ENCODE measurements at regions not wholly inside any gene's neighbourhood (a gene's known extent, or its start where the extent isn't known, plus 50 kb on each side); places are given as distances from the start of the nearest gene placed in this dataset.
A peak's percentile ranks its signal among the peaks of the same experiment; 100 is the strongest.

- Histone ChIP-seq H3K36me3 (ENCODE audit: control insufficient read depth, insufficient read depth, low read length) (no peaks in the 10 kb centered on the region), H3K4me3 (ENCODE audit: low read length) (no peak overlapping the region), H3K27me3 (ENCODE audit: control insufficient read depth, insufficient read depth, low read length, poor library complexity, severe bottlenecking) (no peaks in the 10 kb centered on the region), H3K9ac (ENCODE audit: extremely low read depth, low read length, poor library complexity, severe bottlenecking) (no peak overlapping the region), H3K4me1 (ENCODE audit: control insufficient read depth, insufficient read depth, low read length) (no peaks in the 10 kb centered on the region), H3K27ac (ENCODE audit: low read depth, low read length) (no peak overlapping the region), H3K9me3 (ENCODE audit: control insufficient read depth, low read length) (peaks cover 11% of the 10 kb centered on the region)
- no peaks in the 10 kb centered on the region for H3K27me3 Mint-ChIP-seq (ENCODE audit: insufficient read depth)
- TF ChIP-seq CTCF (conservative IDR thresholded peaks at IDR 0.05) = no peak
- H3K9me3 Mint-ChIP-seq = peaks cover 16% of the 10 kb centered on the region
- H3K4me1 Mint-ChIP-seq = peaks cover 6% of the 10 kb centered on the region
- no peak overlapping the region for H3K27ac Mint-ChIP-seq
- no CpG with 5 or more reads among the region's 1 CpG for WGBS, 2 experiments (ENCODE audit: insufficient coverage in 1 of 2, insufficient read length in 1 of 2)
- peaks cover 8% of the 10 kb centered on the region for H3K36me3 Mint-ChIP-seq (ENCODE audit: low read depth)
- no peak overlapping the region for H3K4me3 Mint-ChIP-seq
- no peak for DNase-seq
Observed at GRCh38 chr6:141989706-141989959, 143.1 kb upstream of the GJE1 start.

- Mint-ChIP-seq H3K4me1 (peaks cover 10% of the 10 kb centered on the region), H3K9me3 (peaks cover 13% of the 10 kb centered on the region), H3K36me3 (ENCODE audit: low read depth) (peaks cover 5% of the 10 kb centered on the region), H3K27me3 (ENCODE audit: insufficient read depth) (no peaks in the 10 kb centered on the region), H3K27ac (no peak overlapping the region), H3K4me3 (no peak overlapping the region)
- Histone ChIP-seq H3K4me1 (ENCODE audit: control insufficient read depth, insufficient read depth, low read length) (no peaks in the 10 kb centered on the region), H3K4me3 (ENCODE audit: low read length) (no peak overlapping the region), H3K9ac (ENCODE audit: extremely low read depth, low read length, poor library complexity, severe bottlenecking) (no peak overlapping the region), H3K27ac (ENCODE audit: low read depth, low read length) (no peak overlapping the region), H3K9me3 (ENCODE audit: control insufficient read depth, low read length) (peaks cover 11% of the 10 kb centered on the region), H3K27me3 (ENCODE audit: control insufficient read depth, insufficient read depth, low read length, poor library complexity, severe bottlenecking) (no peaks in the 10 kb centered on the region), H3K36me3 (ENCODE audit: control insufficient read depth, insufficient read depth, low read length) (no peaks in the 10 kb centered on the region)
- peak; percentile 81 for DNase-seq
- WGBS, 2 experiments (ENCODE audit: insufficient coverage in 1 of 2, insufficient read length in 1 of 2) = 0 to 49% methylated on average over 1 to 2 of the region's 2 CpGs
- TF ChIP-seq CTCF (conservative IDR thresholded peaks at IDR 0.05) = peak; percentile 93
Observed at GRCh38 chr6:141988954-141989705, 143.6 kb upstream of the GJE1 start.

GRCh38 chr6:141988327-141988726 is 144.4 kb upstream of the GJE1 start:
- Histone ChIP-seq H3K9ac (ENCODE audit: extremely low read depth, low read length, poor library complexity, severe bottlenecking) (no peak overlapping the region), H3K27ac (ENCODE audit: low read depth, low read length) (no peak overlapping the region), H3K36me3 (ENCODE audit: control insufficient read depth, insufficient read depth, low read length) (no peaks in the 10 kb centered on the region), H3K27me3 (ENCODE audit: control insufficient read depth, insufficient read depth, low read length, poor library complexity, severe bottlenecking) (no peaks in the 10 kb centered on the region), H3K4me3 (ENCODE audit: low read length) (no peak overlapping the region), H3K4me1 (ENCODE audit: control insufficient read depth, insufficient read depth, low read length) (no peaks in the 10 kb centered on the region), H3K9me3 (ENCODE audit: control insufficient read depth, low read length) (peaks cover 10% of the 10 kb centered on the region)
- 75% methylated on average over 1 of the region's 2 CpGs; no CpG with 5 or more reads in 1 of the 2 experiments for WGBS, 2 experiments (ENCODE audit: insufficient coverage in 1 of 2, insufficient read length in 1 of 2)
- no peak overlapping the region for H3K27ac Mint-ChIP-seq
- peaks cover 4% of the 10 kb centered on the region for H3K36me3 Mint-ChIP-seq (ENCODE audit: low read depth)
- TF ChIP-seq CTCF (conservative IDR thresholded peaks at IDR 0.05) = no peak
- H3K9me3 Mint-ChIP-seq = peaks cover 6% of the 10 kb centered on the region
- H3K27me3 Mint-ChIP-seq (ENCODE audit: insufficient read depth) = no peaks in the 10 kb centered on the region
- DNase-seq = no peak
- H3K4me1 Mint-ChIP-seq = peaks cover 12% of the 10 kb centered on the region
- no peak overlapping the region for H3K4me3 Mint-ChIP-seq

All from endodermal cell (in vitro differentiated cells).